ENCODE measurements at regions not wholly inside any gene's neighbourhood (a gene's known extent, or its start where the extent isn't known, plus 50 kb on each side); places are given as distances from the start of the nearest gene placed in this dataset.

GRCh38 chr6:80690551-80691131, 584.2 kb downstream of the BCKDHB start:
- Mint-ChIP-seq H3K27ac (no peak overlapping the region), H3K4me3 (no peak overlapping the region), H3K27me3 (ENCODE audit: low read depth) (no peaks in the 10 kb centered on the region), H3K36me3 (peaks cover 3% of the 10 kb centered on the region), H3K9me3 (peaks cover 26% of the 10 kb centered on the region), H3K4me1 (peaks cover 5% of the 10 kb centered on the region)
- POLR2A ChIA-PET = interaction anchor here (0.6 kb wide), 1 partner anchor 576 kb away, joined by 3 read pairs; no protein-coding TSS in a partner anchor
- DNase-seq (ENCODE audit: low spot score) (no peak), ATAC-seq (no peak)
- CTCF ChIA-PET = no interaction called here
- no peak for TF ChIP-seq EMX1 (CRISPR knock-in tag; IDR thresholded peaks at IDR 0.05)

GRCh38 chr6:80689716-80690395, 583.4 kb downstream of the BCKDHB start:
- ChIA-PET POLR2A (interaction anchor here (0.6 kb wide), 1 partner anchor 576 kb away, joined by 3 read pairs; no protein-coding TSS in a partner anchor), CTCF (no interaction called here)
- DNase-seq (ENCODE audit: low spot score) = no peak
- H3K36me3 Mint-ChIP-seq = peaks cover 3% of the 10 kb centered on the region
- ATAC-seq = no peak
- no peak for TF ChIP-seq NFE2L1 (CRISPR knock-in tag; IDR thresholded peaks at IDR 0.05)
- TF ChIP-seq ATF2 (CRISPR knock-in tag; IDR thresholded peaks at IDR 0.05; ENCODE audit: borderline replicate concordance, low read depth) = no peak
- TF ChIP-seq GTF2I (CRISPR knock-in tag; conservative IDR thresholded peaks at IDR 0.05) = no peak
- no peak for TF ChIP-seq KAT7 (CRISPR knock-in tag; IDR thresholded peaks at IDR 0.05; ENCODE audit: borderline replicate concordance)
- no peak for TF ChIP-seq ZNF423 (CRISPR knock-in tag; IDR thresholded peaks at IDR 0.05)
- no peak for TF ChIP-seq CREM (CRISPR knock-in tag; IDR thresholded peaks at IDR 0.05)
- TF ChIP-seq HMGXB4 (CRISPR knock-in tag; IDR thresholded peaks at IDR 0.05) = no peak
- no peak for TF ChIP-seq GABPB1 (CRISPR knock-in tag; IDR thresholded peaks at IDR 0.05)
- H3K9me3 Mint-ChIP-seq = peaks cover 30% of the 10 kb centered on the region
- H3K27me3 Mint-ChIP-seq (ENCODE audit: low read depth) = no peaks in the 10 kb centered on the region
- H3K27ac Mint-ChIP-seq = no peak overlapping the region
- no peak overlapping the region for H3K4me3 Mint-ChIP-seq
- peaks cover 5% of the 10 kb centered on the region for H3K4me1 Mint-ChIP-seq

GRCh38 chr6:80679992-80680391, 573.5 kb downstream of the BCKDHB start:
- H3K36me3 Mint-ChIP-seq = peaks cover 13% of the 10 kb centered on the region
- no peak overlapping the region for H3K4me3 Mint-ChIP-seq
- CTCF ChIA-PET = no interaction called here
- no peak overlapping the region for H3K27ac Mint-ChIP-seq
- no peak for ATAC-seq
- H3K27me3 Mint-ChIP-seq (ENCODE audit: low read depth) = no peaks in the 10 kb centered on the region
- peaks cover 5% of the 10 kb centered on the region; the same call in 1 of the 2 replicates for H3K4me1 Mint-ChIP-seq
- no peak for DNase-seq (ENCODE audit: low spot score)
- POLR2A ChIA-PET = no interaction called here
- peaks cover 22% of the 10 kb centered on the region for H3K9me3 Mint-ChIP-seq
- TF ChIP-seq ETV6 (CRISPR knock-in tag; IDR thresholded peaks at IDR 0.05) = no peak
- no peak for TF ChIP-seq FOXP4 (CRISPR knock-in tag; IDR thresholded peaks at IDR 0.05)
- no peak for TF ChIP-seq ZNF219 (CRISPR knock-in tag; IDR thresholded peaks at IDR 0.05; ENCODE audit: borderline replicate concordance)
- TF ChIP-seq HMGXB4 (CRISPR knock-in tag; IDR thresholded peaks at IDR 0.05) = no peak
- no peak for TF ChIP-seq NR3C1 (CRISPR knock-in tag; conservative IDR thresholded peaks at IDR 0.05; ENCODE audit: low read depth)
- no peak for TF ChIP-seq SMAD4 (CRISPR knock-in tag; IDR thresholded peaks at IDR 0.05)
- TF ChIP-seq E2F1 (CRISPR knock-in tag; IDR thresholded peaks at IDR 0.05) = no peak
- TF ChIP-seq ZNF317 (CRISPR knock-in tag; IDR thresholded peaks at IDR 0.05; ENCODE audit: borderline replicate concordance, low read depth) = no peak
- TF ChIP-seq ZNF512 (CRISPR knock-in tag; IDR thresholded peaks at IDR 0.05; ENCODE audit: borderline replicate concordance) = no peak
- no peak for TF ChIP-seq MAX (CRISPR knock-in tag; IDR thresholded peaks at IDR 0.05)
- no peak for TF ChIP-seq NFATC4 (CRISPR knock-in tag; IDR thresholded peaks at IDR 0.05)
- TF ChIP-seq CBFB (CRISPR knock-in tag; IDR thresholded peaks at IDR 0.05; ENCODE audit: low read depth) = no peak
- TF ChIP-seq ZNF396 (CRISPR knock-in tag; IDR thresholded peaks at IDR 0.05; ENCODE audit: borderline replicate concordance) = no peak
- no peak for TF ChIP-seq FOXJ3 (CRISPR knock-in tag; IDR thresholded peaks at IDR 0.05; ENCODE audit: borderline replicate concordance)

Data from WTC11 (cell line).